Fibroblast of gingiva (primary cell): ENCODE measurements at regions not wholly inside any gene's neighbourhood (a gene's known extent, or its start where the extent isn't known, plus 50 kb on each side); places are given as distances from the start of the nearest gene placed in this dataset.
"Not testable (repeated sequence)": the region's sequence is repeated elsewhere in the genome, so short reads cannot be mapped to it uniquely, and the experiment has no call there.

Experiments
- DNase-seq: peaks from one replicate; pipeline ENCODE4 v3.0.0-alpha.2; 2011; ENCODE audit warnings: low read depth

DNA sequence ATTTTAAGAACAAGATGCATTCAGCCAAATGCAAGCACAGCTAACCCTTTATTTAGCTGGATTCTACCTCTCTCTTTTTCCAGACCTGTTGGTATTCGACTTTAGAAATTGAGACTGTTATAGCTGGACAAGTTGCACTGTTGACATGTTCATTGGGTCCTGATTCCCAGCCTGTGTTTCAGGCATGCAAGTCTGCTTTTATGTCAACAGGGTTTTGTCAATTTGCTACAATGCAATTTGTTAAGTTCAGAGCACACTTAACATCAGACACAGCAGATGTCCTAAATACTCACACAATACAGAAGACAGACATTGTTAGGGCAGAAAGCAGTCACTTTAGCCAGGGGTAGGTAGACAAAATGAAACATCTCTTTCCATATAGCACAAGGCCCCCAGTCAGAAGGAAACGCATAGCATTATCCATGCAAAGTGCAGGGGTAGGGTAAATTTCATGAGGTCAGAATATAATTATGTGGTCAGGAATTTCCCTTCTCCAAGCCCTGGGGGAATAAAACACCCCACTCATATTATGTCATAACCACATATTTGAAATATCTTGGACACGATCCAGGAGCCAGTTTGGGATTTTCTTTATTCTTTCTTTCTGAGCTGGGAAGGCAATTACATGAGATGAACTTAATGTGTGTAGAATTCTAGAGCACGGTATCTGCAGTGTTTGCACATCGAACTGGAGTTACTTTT lies 504.1 kb downstream of the NTRK3 start:
- DNase-seq: peak; percentile 31

DNA sequence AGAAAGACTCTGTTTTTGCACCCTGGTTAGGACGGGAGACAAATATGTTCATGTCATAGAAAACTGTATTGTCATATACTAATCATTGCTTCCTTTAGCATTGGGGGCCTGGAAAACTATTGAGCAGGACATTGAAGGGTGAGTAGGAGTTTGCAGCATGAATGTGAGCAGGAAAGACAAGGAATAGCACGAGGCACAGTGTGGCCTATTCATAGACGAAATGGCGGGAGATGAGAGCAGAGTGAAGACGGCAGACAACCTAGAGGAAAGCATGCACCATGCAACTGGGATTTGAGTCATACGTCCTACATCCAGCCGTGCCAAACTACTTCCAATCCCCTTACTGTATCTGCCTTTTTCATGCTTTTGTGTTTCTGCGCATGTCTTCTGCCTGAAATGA lies 508.1 kb downstream of the NTRK3 start:
- no peak for DNase-seq

DNA sequence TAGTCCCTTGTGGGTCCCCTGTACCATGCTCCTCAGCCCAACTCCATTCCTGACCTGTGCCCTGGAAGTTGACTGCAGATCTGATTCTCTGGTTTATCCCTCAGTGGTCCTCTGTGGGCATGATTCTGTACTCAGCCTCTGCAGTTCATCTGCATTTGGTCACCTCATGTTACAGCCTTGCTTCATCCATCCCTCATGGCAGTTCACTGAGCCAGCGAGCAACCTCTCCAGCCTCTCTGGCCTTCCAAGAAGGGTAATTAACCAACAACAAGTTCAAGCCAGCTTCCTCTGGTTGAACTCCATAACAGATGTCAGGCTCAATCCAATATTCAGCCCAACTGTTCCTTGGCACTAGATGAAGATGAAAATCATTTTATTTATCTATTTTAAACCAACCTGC lies 509.5 kb downstream of the NTRK3 start:
- DNase-seq: no peak

DNA sequence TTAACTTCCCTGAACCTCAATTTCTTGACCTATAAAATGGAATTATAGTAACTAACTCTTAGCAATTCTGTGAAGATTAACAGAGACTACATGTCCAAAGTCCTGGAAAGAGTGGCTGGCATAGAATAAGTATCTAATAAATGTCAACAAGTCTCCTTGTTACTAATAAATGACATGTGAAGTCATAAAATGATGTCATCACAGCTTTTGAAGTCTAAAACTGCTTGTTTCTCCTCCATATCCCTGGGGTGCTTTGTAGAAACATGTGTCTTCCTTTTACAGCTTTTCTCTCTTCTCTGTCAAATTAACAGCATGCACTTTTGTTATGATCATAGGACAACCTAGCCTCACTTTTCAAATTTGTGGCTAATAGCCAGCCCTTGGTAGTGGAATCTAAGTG lies 510.2 kb downstream of the NTRK3 start:
- no peak for DNase-seq

DNA sequence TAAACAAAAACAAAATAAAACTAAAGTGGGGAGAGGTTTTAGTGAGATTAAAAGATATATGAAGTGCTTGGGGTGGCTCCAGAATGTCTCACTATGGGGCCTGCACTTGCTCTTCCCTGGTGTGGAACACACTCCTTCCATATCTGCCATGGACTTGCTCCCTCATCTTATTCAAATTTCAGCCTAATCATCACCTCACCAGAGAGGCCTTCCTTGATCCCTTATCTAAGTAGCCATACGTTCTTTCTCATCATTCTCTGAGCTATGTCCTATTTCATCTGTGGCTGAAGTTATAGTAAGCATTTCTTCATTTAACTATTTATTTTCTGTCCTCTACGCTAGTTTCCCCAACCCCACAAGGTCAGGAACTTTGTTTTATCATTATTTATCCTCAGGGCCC lies 511.7 kb downstream of the NTRK3 start:
- DNase-seq: no peak

DNA sequence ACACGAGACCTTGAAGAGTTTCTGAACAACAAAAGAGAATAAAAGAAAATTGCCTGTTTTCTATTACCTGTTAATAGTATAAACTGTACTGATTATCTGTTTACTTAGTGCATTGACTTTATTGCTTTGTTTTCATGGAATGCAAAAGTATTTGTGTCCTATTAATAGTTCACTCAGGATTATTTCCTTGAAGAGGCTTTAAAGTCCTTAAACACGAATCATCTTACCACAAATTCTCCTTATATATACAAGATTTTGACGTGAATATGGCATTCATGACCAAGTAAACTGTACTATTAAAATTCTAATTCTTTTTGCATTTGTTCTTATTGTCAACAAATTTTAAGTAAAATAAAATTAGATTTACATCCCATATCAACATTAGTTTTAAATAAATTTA lies 513.0 kb downstream of the NTRK3 start:
- no peak for DNase-seq

DNA sequence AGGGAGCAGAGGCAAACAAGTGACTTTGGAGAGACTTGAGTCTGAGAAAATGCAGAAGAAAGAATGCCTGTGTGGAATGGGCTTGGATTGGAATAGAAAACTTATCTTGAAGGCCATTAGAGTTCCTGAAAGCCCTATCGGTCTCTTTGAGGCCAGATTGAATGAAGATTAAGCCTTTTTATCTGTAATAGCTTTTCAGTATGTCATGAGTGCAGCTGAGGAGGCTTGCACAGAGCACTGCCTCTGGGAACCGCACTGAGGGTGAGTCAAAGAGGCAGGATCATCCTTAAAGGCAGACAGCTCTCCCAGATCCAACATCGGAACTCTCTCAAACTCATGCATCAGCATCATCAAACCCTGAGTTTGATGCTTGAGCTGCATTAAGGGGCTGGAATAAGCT lies 515.2 kb downstream of the NTRK3 start:
- DNase-seq: no peak

DNA sequence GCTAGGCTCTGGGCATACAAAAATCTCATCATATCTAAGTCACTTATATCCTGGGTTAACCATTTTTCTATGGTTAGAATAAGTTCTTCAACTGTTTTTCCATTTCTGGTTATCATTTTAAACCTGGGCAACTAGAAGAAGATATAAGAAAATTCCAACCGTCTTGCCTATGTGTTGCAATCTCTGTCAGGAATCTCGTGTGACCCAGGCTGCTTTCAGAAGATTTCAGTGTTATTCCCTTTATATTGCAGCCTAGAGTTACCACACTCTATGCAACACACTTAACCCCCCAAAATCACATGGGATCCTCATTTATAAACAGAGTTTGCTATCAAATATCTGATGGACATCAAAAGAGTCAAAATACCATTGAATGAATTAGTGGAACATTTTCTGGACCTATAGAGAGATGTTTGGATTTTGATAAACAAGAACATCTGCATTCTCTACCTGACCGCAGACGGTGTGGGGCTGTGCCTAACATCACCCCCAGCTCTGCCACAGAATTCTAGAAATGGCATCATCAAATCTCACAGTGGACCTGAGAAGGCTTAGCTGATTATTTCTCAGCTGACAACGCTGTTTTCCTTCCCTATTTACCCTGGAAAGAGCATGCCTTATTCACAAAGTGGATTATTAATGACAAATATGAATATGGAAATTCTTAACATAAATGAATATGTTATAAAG lies 515.7 kb downstream of the NTRK3 start:
- no peak for DNase-seq

DNA sequence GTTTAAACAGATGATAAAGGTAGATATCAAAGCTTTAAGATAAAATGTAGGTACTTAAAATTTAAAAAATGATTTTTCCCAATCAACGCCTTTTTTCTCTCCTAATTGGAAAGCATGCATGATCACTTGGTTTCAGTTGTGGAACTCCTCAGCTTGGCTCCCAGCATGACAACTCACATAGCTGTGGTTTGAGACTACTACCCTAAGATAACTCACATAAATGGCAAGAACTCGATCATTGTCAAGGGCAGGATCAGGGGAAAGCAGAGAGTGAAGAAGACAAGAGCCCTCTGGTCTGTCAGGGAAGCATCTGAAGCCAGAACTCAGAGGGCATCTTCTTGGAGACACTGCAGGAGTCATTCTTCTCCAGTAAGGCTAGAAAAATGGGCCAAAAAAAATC lies 516.7 kb downstream of the NTRK3 start:
- no peak for DNase-seq

DNA sequence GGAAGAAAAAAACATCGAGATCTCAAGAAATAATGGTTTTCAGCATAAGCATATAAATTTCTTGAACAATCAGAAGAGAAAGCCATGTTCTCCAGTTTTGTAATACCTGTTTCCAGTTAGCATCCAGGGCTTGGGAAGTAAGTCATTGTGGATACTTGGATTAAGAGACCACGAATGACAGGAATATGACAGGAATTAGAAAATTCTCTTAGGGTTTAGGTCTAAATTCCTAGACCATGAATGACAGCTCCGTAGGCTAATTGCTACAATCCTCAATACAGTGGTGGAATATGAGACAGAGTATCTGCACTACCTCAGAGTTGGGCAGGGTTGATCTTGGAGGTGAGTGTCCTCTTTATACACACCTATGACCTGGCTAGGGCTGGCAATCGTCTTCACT lies 517.5 kb downstream of the NTRK3 start:
- DNase-seq: no peak

DNA sequence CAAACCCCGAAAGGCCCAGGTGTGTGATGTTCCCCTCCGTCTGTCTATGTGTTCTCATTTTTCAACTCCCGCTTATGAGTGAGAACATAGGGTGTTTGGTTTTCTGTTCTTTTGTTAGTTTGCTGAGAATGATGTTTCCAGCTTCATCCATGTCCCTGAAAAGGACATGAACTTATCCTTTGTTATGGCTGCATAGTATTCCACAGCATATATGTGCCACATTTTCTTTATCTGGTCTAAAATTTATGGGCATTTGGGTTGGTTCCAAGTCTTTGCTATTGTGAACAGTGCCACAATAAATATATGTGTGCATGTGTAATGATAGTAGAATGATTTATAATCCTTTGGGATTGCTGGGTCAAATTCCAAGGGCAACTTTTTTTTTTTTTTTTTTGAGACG lies 519.1 kb downstream of the NTRK3 start:
- DNase-seq: not testable (repeated sequence)

DNA sequence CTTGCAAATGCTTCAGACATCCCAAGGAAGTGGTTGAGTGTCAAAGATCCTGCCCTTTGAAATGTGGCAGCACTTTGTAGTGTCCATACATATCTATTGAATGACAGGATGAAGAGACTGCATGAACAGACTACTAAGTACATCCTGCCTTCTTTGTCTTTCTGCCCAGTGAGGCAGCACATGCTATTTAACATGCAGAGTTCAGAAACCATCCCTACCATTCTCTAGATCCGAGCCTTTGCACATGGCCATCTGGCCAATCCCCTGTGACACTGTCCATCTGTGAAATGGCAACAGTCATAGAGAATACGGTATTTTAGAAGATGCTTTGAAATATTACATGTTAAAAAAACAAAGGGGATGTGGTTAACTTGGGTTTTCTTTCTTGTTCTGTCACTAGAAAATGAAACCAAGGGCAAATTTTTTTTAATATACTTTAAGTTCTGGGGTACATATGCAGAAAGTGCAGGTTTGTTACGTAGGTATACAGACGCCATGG lies 519.6 kb downstream of the NTRK3 start:
- no peak for DNase-seq

DNA sequence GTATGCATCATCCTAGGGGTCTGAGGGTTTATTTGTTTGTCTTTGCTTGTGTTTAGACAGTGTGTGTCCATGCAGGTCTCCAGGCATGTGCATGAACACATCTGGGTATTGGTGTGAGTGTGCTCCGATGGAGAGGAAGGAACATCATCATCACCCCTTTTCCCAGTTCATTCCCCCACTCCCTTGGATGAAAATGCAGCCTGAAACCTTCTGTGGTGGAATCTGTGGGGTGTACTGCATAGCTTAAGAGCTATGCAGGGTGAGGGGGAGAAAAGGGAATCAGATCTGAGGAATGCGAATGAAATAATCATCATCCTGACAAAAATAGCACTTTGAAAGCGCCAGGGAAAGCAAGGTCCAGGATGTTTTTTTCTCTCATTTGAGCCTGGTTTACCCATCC lies 520.1 kb downstream of the NTRK3 start:
- no peak for DNase-seq

DNA sequence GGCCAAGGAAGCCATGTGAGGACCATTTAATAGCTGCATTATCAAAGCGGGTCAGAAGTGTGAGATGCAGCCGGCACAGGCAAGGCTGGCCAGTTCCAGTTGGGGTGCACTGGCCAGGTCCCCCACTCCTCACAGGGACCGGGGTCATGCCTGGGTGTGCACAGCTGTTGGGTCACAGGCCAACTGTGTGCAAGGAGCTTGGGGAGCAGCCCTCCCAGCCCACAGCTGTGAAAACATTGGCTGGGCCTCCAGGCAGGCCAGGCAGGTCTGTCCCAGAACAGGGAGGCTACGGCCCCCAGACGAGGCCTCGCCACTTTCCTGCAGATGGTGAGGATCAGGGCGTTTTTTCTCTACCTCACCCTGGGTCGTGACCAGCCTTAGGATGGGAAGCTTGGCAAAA lies 521.0 kb downstream of the NTRK3 start:
- DNase-seq: no peak

DNA sequence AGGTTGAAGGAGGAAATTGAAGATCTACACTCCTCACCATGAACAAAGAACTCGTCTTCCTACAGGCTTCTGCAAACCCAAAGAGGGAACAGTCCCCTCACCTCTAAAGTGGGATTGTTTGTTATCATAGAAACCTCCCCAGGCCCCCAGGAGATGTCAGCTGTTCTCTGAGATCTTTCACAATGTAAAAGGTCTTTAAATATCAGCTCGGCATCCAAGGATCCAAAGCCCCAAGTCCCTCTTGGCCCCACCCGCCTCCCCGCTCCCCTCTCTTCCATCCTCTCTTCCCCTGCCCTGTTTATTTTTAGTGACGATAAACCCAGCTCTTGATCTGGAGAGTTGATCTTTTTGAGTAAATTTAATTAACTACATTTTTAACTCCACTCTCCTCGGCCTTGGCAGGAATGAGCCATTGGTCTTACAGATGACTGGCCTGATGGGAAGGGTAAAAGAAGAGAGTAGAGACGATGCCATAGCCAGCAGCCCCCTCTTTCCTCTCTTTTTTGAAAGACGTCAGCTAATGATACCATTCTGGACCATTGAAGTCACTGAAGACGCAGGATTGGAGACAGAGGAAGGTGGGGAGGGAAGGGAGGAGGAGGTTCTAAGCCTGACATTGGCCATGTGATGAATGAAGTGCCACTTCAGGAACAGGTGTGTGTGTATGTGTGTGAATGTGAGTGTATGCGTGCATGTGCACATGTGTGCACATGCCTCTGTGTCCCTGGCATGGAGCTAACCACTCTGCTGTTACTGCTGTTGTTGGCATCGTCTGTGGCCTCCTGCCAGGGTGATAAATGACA lies 521.8 kb downstream of the NTRK3 start:
- DNase-seq: no peak

DNA sequence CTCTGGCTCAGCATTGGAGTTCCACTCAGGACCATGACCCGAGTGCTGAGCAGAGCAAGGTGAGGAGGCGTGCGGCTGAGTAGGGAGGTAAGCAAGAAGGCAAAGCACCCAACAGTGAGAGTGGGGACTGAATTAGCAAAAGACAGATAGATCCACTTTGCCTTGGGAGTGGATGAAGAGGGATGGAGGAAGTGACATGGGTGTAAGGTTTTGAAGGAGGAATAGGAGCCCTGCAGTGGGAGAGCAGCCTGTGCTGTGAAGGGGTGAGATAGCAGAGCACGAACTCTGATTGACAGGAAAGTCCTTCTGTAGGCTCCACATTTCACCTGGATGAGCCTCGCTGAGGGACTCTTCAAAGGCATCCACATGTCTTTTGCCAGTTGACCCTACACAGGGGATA lies 522.6 kb downstream of the NTRK3 start:
- DNase-seq: no peak

DNA sequence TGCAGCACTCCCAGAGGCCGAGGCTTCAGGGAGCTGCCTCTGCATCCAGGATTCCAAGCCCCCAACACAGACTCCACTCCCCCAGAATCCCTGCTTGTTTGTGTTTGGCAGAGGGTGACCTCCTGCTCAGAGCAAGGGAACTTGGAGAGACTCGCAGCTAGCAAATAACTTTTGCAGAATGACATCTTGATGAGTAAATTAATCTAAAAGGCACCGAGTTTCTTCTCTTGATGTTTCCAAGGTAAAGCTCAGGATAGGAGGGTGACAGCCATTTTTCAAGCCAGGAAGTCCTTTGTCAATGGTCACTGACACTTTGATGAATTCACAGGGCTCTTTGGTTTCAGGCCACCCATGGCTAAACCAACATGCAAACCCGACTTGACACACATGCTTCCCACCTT lies 523.0 kb downstream of the NTRK3 start:
- DNase-seq: no peak

DNA sequence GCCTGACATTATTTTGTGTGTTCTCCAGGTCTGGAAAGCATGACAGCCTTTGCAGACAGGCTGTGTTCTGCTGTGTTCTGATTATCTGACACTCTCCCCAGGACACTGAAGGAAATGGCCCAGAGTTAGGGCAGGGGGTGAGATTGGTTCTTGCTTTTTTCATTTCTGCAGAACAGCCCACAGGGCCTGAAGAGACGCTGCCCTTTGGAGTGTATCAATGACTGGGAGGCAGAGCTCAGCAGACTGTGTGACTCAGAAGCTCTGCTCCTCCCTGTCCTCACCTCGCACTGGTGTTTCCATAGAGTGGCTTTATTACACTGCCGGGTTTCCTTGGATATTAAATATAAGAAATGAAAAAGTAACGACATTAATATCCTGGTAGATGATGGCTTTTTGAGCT lies 523.6 kb downstream of the NTRK3 start:
- no peak for DNase-seq

DNA sequence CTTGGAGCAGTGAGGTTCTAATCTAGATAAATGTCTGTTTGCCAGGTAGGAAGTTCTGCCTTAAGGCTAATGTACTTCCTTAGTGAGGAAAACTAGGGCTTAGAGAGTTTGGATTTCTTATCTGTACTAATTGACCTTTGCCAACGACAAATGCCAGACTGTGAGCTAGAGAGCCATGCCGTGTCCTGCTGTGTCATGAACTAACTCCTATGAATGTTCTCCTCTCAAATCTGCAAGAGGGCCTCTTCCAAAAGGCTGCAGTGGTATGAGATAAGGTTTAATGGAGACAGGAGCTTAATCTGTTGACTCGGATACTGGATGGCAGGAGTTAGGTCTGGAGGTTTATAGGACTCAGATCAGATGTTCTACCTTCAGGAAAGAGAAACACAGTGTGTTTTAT lies 524.9 kb downstream of the NTRK3 start:
- DNase-seq: no peak

DNA sequence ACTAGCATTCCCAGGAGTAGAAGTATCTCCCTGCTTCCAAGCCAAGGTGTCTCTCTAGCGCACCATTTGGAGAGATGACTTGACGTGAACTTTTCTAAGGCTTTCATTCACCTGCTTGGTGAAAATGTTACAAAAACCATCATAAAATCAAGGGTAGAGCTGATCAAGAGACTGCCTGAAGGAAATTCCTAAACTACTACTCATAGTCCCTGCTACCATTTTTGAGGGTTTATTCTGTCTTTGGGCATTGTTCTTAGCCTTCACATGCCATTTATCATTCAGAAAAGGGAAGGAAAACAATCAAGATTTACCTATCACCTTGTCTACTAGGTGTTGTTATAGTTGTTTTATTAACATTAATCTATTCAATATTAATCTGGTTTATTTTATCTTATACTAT lies 525.8 kb downstream of the NTRK3 start:
- DNase-seq: no peak

DNA sequence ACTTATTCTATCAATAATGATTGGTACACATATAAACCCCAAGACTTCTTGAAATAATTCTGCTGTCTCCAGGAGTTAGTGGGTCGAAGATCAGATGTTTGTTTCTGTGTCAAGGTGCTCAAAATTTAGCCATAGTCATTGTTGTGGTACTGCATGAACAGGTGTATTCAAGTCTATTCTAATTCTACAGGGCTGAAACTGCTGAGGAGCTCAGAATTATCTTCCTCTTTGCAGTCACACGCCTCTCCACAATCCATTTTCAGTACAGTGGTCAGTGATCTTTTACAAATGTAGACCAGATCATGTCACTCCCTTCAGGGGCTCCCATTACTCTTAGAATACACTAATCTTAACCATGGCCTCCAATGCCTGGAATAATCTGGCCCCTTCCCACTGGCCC lies 527.5 kb downstream of the NTRK3 start:
- DNase-seq: no peak

DNA sequence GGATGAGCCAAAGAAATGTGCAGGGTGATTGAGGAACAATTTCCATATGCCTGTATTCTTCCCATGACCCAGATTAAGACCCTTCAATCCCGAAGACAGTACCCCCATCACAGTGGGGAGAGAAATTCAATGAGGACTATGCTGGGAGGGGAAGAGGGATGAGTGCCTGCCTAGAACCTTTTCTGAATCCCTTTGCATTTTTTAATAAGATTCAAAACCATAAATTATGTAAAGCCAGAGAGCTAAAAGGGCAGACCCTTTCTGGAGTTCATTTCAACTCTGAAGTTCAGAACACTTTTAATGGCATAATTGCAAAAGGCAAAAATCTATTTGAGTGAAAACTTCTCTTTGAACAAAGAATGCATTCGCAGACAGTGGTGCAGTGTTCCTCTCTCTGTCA lies 529.5 kb downstream of the NTRK3 start:
- no peak for DNase-seq

DNA sequence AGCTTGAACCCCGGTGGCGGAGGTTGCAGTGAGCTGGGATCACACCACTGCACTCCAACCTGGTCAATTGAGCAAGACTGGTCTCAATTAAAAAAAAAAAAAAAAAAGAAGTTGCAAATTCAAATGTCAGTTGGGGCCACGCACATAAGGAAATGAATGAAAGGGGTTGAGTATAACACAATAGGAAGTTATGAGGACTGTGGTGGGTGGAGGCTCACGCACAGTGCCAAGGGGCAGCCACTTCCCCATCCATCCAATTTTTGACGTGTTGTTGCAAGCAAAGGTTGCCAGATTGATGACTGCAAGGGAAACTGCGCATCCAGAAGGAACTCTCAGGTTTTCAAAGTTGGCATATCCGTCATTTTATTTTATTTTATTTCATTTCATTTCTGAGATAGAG lies 532.2 kb downstream of the NTRK3 start:
- no peak for DNase-seq
